Upper lobe of left lung (tissue), 6 donors: ENCODE measurements at regions not wholly inside any gene's neighbourhood (a gene's known extent, or its start where the extent isn't known, plus 50 kb on each side); places are given as distances from the start of the nearest gene placed in this dataset.
A peak's percentile ranks its signal among the peaks of the same experiment; 100 is the strongest.

Experiments used
- ATAC-seq, 2 donors: fragments of 200-7000 bp; cut with Tn5 transposase; one replicate each; pipeline ENCODE4 v1.9.1; 2022; ENCODE audit warnings: mild to moderate bottlenecking in 2 of 2, moderate library complexity in 2 of 2; ENCODE audit not compliant: low FRiP score in 2 of 2
- DNase-seq, 2 donors: peaks; one replicate each; pipeline ENCODE4 v3.0.0-alpha.2; 2019 to 2020
- H3K27ac ChIP-seq, 4 donors: fragments of 200-600 bp; sonication (generic); one replicate each; pipeline ENCODE4 v1.5.1; 2016 to 2019
- H3K27me3 ChIP-seq, 4 donors: fragments of 200-600 bp; sonication (generic); one replicate each; pipeline ENCODE4 v1.5.1; 2017 to 2019
- H3K36me3 ChIP-seq, 4 donors: fragments of 200-600 bp; sonication (generic); one replicate each; pipeline ENCODE4 v1.5.1; 2016 to 2019
- H3K4me1 ChIP-seq, 4 donors: fragments of 200-600 bp; sonication (generic); one replicate each; pipeline ENCODE4 v1.5.1; 2018 to 2019
- H3K4me3 ChIP-seq, 4 donors: fragments of 200-600 bp; sonication (generic); one replicate each; pipeline ENCODE4 v1.5.1; 2017 to 2019; ENCODE audit warnings: mild to moderate bottlenecking in 2 of 4, moderate library complexity in 1 of 4
- H3K9me3 ChIP-seq, 4 donors: fragments of 200-600 bp; sonication (generic); one replicate each; pipeline ENCODE4 v1.5.1; 2018 to 2019
- EP300 ChIP-seq, 4 donors: sonication (generic); formaldehyde crosslinking; IDR thresholded peaks; one replicate each; pipeline ENCODE4 v1.5.1; 2017; ENCODE audit warnings: antibody characterized with exemption in 4 of 4, control low read depth in 2 of 4
- POLR2A ChIP-seq, 4 donors: fragments of 450-650 bp; IDR thresholded peaks; one replicate each; pipeline ENCODE4 v1.5.1; 2016 to 2017; ENCODE audit warnings: antibody characterized with exemption in 4 of 4, mild to moderate bottlenecking in 2 of 4
- POLR2AphosphoS5 ChIP-seq, 2 donors: sonication (generic); formaldehyde crosslinking; IDR thresholded peaks; one replicate each; pipeline ENCODE4 v1.5.1; 2017; ENCODE audit warnings: antibody characterized with exemption in 2 of 2
- WGBS, 2 donors: methylation state at CpG; one replicate each; pipeline ENCODE4 v1.1.5; 2017 to 2018; 5-methylcytosine and 5-hydroxymethylcytosine counted together
- TF ChIP-seq, protein P1 (sequence below), 6 experiments: fragments of 450-650 bp in 4 of 6; fragments of 200-600 bp in 2 of 6; sonication (generic) in 2 of 6; IDR thresholded peaks; one replicate each; pipeline ENCODE4 v1.5.1; 2016 to 2019; ENCODE audit warnings: antibody characterized with exemption in 6 of 6
- donor health status: DM: no; HTN: no; CAD: no; lungs with moderate emphysema.
- donor health status: DM: no; HTN: yes; CAD: no; lungs with severe emphysema.

- H3K36me3 ChIP-seq: no peaks in the 10 kb centered on the region
- TF ChIP-seq EP300 (IDR thresholded peaks at IDR 0.05): no peak
- TF ChIP-seq POLR2AphosphoS5 (IDR thresholded peaks at IDR 0.05): no peak
- TF ChIP-seq, protein P1, sequence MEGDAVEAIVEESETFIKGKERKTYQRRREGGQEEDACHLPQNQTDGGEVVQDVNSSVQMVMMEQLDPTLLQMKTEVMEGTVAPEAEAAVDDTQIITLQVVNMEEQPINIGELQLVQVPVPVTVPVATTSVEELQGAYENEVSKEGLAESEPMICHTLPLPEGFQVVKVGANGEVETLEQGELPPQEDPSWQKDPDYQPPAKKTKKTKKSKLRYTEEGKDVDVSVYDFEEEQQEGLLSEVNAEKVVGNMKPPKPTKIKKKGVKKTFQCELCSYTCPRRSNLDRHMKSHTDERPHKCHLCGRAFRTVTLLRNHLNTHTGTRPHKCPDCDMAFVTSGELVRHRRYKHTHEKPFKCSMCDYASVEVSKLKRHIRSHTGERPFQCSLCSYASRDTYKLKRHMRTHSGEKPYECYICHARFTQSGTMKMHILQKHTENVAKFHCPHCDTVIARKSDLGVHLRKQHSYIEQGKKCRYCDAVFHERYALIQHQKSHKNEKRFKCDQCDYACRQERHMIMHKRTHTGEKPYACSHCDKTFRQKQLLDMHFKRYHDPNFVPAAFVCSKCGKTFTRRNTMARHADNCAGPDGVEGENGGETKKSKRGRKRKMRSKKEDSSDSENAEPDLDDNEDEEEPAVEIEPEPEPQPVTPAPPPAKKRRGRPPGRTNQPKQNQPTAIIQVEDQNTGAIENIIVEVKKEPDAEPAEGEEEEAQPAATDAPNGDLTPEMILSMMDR (IDR thresholded peaks at IDR 0.05): no peak
- TF ChIP-seq POLR2A (IDR thresholded peaks at IDR 0.05): no peak
- no peak overlapping the region for H3K4me3 ChIP-seq
- no peak overlapping the region for H3K27ac ChIP-seq
- no peaks in the 10 kb centered on the region for H3K27me3 ChIP-seq
- no peaks in the 10 kb centered on the region for H3K9me3 ChIP-seq
- WGBS, 2 donors: 63 to 69% methylated on average over 3 of the region's 3 CpGs
- H3K4me1 ChIP-seq: no peaks in the 10 kb centered on the region
- DNase-seq (no peak), ATAC-seq (peak in 1 of 2 donors; percentile 55)
Measured at GRCh38 chr3:3589715-3590130, 209.5 kb upstream of the LRRN1 start.

DNA sequence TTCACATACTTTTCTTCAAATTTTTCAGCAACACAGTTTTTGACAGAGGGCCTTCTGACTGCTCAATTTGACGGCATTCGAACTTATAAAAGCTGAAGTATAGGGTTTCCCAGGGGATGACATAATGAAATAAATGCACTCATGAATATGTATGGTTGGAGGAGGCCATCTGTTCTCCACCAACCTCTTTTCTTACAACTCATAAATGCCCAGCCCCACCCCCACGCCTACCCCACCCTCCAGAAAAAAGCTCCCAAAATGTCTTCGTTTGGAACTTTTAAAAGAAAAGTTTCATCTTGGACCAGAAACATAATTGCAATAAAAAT, 211.6 kb upstream of the LRRN1 start:
- 37 to 46% methylated on average over 4 of the region's 4 CpGs for WGBS, 2 donors

GRCh38 chr3:3586843-3587646, 212.2 kb upstream of the LRRN1 start:
- no peaks in the 10 kb centered on the region for H3K4me1 ChIP-seq
- DNase-seq (no peak), ATAC-seq (peak in 1 of 2 donors; percentile 91)
- 29 to 44% methylated on average over 8 of the region's 8 CpGs for WGBS, 2 donors
- H3K36me3 ChIP-seq: no peaks in the 10 kb centered on the region
- TF ChIP-seq POLR2AphosphoS5 (IDR thresholded peaks at IDR 0.05) (no peak), EP300 (IDR thresholded peaks at IDR 0.05) (no peak), POLR2A (IDR thresholded peaks at IDR 0.05) (no peak)
- TF ChIP-seq, protein P1 (IDR thresholded peaks at IDR 0.05): no peak
- no peak overlapping the region for H3K27ac ChIP-seq
- no peaks in the 10 kb centered on the region for H3K9me3 ChIP-seq
- H3K4me3 ChIP-seq: no peak overlapping the region
- H3K27me3 ChIP-seq: no peaks in the 10 kb centered on the region

More for the DNA sequence above, 211.6 kb upstream of the LRRN1 start:
- H3K27me3 ChIP-seq: no peaks in the 10 kb centered on the region
- no peak overlapping the region for H3K4me3 ChIP-seq
- TF ChIP-seq, protein P1 (IDR thresholded peaks at IDR 0.05): no peak
- TF ChIP-seq EP300 (IDR thresholded peaks at IDR 0.05): no peak
- TF ChIP-seq POLR2AphosphoS5 (IDR thresholded peaks at IDR 0.05): no peak
- TF ChIP-seq POLR2A (IDR thresholded peaks at IDR 0.05): no peak
- no peak for ATAC-seq
- H3K9me3 ChIP-seq: no peaks in the 10 kb centered on the region
- no peaks in the 10 kb centered on the region for H3K36me3 ChIP-seq
- H3K27ac ChIP-seq: no peak overlapping the region
- H3K4me1 ChIP-seq: no peaks in the 10 kb centered on the region
- no peak for DNase-seq

DNA sequence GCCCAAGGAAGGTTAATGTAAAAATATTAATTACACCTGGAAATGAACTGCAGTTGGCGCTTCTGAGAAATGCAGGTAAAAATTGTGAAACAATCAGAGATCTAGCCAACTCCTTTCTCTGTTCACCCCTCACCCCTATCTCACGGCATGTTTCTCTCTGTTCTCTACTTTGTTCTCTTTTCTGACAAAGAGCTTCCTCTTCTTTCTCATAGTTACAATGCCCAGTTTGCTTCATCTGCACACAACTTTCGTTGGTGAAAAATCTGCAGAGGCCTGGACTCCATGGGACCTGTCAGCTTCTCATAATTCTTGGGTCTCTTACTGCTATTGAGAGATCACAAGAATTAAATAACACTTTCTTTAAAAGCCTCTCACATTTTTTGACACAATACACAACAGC, 212.9 kb upstream of the LRRN1 start:
- Histone ChIP-seq H3K4me1 (no peaks in the 10 kb centered on the region), H3K27me3 (no peaks in the 10 kb centered on the region), H3K4me3 (no peak overlapping the region), H3K27ac (no peak overlapping the region), H3K9me3 (no peaks in the 10 kb centered on the region), H3K36me3 (no peaks in the 10 kb centered on the region)
- WGBS, 2 donors: 53 to 55% methylated on average over 3 of the region's 3 CpGs
- DNase-seq (no peak), ATAC-seq (no peak)
- TF ChIP-seq POLR2AphosphoS5 (IDR thresholded peaks at IDR 0.05) (no peak), EP300 (IDR thresholded peaks at IDR 0.05) (no peak), POLR2A (IDR thresholded peaks at IDR 0.05) (no peak)
- TF ChIP-seq, protein P1 (IDR thresholded peaks at IDR 0.05): no peak

- no peaks in the 10 kb centered on the region for H3K27me3 ChIP-seq
- H3K4me1 ChIP-seq: no peaks in the 10 kb centered on the region
- no peaks in the 10 kb centered on the region for H3K9me3 ChIP-seq
- 89 to 97% methylated on average over 2 of the region's 2 CpGs for WGBS, 2 donors
- no peak for ATAC-seq
- H3K4me3 ChIP-seq: no peak overlapping the region
- DNase-seq: no peak
- no peaks in the 10 kb centered on the region for H3K36me3 ChIP-seq
- TF ChIP-seq POLR2A (IDR thresholded peaks at IDR 0.05) (no peak), POLR2AphosphoS5 (IDR thresholded peaks at IDR 0.05) (no peak), EP300 (IDR thresholded peaks at IDR 0.05) (no peak)
- TF ChIP-seq, protein P1 (IDR thresholded peaks at IDR 0.05): no peak
- no peak overlapping the region for H3K27ac ChIP-seq
Measured at GRCh38 chr3:3579658-3580057, 219.6 kb upstream of the LRRN1 start.
